Stomach (tissue), 4 donors: ENCODE measurements at regions not wholly inside any gene's neighbourhood (a gene's known extent, or its start where the extent isn't known, plus 50 kb on each side); places are given as distances from the start of the nearest gene placed in this dataset.

ENCODE experiments used
- CTCF ChIP-seq, 7 experiments: fragments of 450-650 bp in 4 of 7; fragments of 200-600 bp in 3 of 7; sonication (generic) in 3 of 7; IDR thresholded peaks; one replicate each; pipeline ENCODE4 v1.5.1; 2016 to 2019; ENCODE audit warnings: antibody characterized with exemption in 7 of 7, control low read depth in 2 of 7, mild to moderate bottlenecking in 1 of 7
- EP300 ChIP-seq: sonication (generic); formaldehyde crosslinking; IDR thresholded peaks from one replicate; pipeline ENCODE4 v1.6.1; 2017; ENCODE audit warnings: antibody characterized with exemption
- POLR2A ChIP-seq, 4 donors: fragments of 450-650 bp; IDR thresholded peaks; one replicate each; pipeline ENCODE4 v1.6.1; 2016; ENCODE audit warnings: antibody characterized with exemption in 4 of 4, control low read depth in 2 of 4, mild to moderate bottlenecking in 1 of 4, moderate library complexity in 1 of 4

GRCh38 chr1:38268226-38268625 lies 221.6 kb upstream of the POU3F1 start:
- no peak for TF ChIP-seq POLR2A (IDR thresholded peaks at IDR 0.05)
- TF ChIP-seq CTCF (IDR thresholded peaks at IDR 0.05), result no peak
- TF ChIP-seq EP300, result no peak
